ENCODE measurements at regions not wholly inside any gene's neighbourhood (a gene's known extent, or its start where the extent isn't known, plus 50 kb on each side); places are given as distances from the start of the nearest gene placed in this dataset.

GRCh38 chr3:72421126-72421525 is 427.1 kb downstream of the SHQ1 start:
- H3K36me3 ChIP-seq (ENCODE audit: control insufficient read depth in 2 of 2, extremely low read depth in 1 of 2, insufficient read depth in 2 of 2, low read length in 2 of 2), result no peaks in the 10 kb centered on the region
- H3K9me3 ChIP-seq (replicated peaks; ENCODE audit: control insufficient read depth, insufficient read depth, low read length), result no peaks in the 10 kb centered on the region
- H3K4me2 ChIP-seq (ENCODE audit: insufficient read depth, low read length), result no peak overlapping the region
- intact Hi-C loops (cut with micrococcal nuclease), result no loop called here
- peaks cover 59% of the 10 kb centered on the region for H3K79me2 ChIP-seq (ENCODE audit: control insufficient read depth, insufficient read depth, low read length)
- H3K4me1 ChIP-seq (ENCODE audit: control insufficient read depth, extremely low read depth, insufficient read depth, low read length), result peaks cover 17% of the 10 kb centered on the region
- CTCF ChIA-PET, result interaction anchor here (1.2 kb wide), 1 partner anchor 12 kb away, joined by 3 read pairs; no protein-coding TSS in a partner anchor
- no peak overlapping the region for H3K9ac ChIP-seq (replicated peaks; ENCODE audit: extremely low read depth, insufficient read depth, low read length)
- no peak for DNase-seq (ENCODE audit: low read depth, low spot score)
- peaks cover 13% of the 10 kb centered on the region for H4K20me1 ChIP-seq (replicated peaks; ENCODE audit: control insufficient read depth, extremely low read depth, insufficient read depth, low read length)
- TF ChIP-seq POLR2AphosphoS5 (IDR thresholded peaks at IDR 0.05; ENCODE audit: insufficient read depth, low read depth, low read length) (no peak), EZH2 (IDR thresholded peaks at IDR 0.05; ENCODE audit: borderline replicate concordance, low read depth, low read length, severe bottlenecking) (no peak)
- BruUV-seq (replicated peaks), result no TSS peak
- no peaks in the 10 kb centered on the region for H3K27me3 ChIP-seq (ENCODE audit: control insufficient read depth in 2 of 2, insufficient read depth in 2 of 2, low read length in 2 of 2)
- FAIRE-seq, result no peak
- no peak overlapping the region for H2AFZ ChIP-seq (ENCODE audit: low read depth, low read length)
- dilution Hi-C loops (cut with MboI; ENCODE audit: extremely low pct_ligation_motif_present, low sequenced_read_pairs), result no loop called here
- no peak overlapping the region for H3K4me3 ChIP-seq (replicated peaks in 1 of 3; ENCODE audit: insufficient read depth in 1 of 3, low read depth in 1 of 3, low read length in 3 of 3)
- no peaks in the 10 kb centered on the region for H3K9me1 ChIP-seq (replicated peaks; ENCODE audit: control insufficient read depth, extremely low read depth, insufficient read depth, low read length)
- no peak overlapping the region for H3K27ac ChIP-seq (ENCODE audit: insufficient read depth, low read depth, low read length)
- POLR2A ChIA-PET, result no interaction called here

- CTCF ChIA-PET, result interaction anchor here (1.0 to 2.1 kb wide), 8 partner anchors 9 to 432 kb away, joined by 3 to 5 read pairs (median 4); no protein-coding TSS in a partner anchor
- FAIRE-seq, result no peak
- TF ChIP-seq MAX (IDR thresholded peaks at IDR 0.05; ENCODE audit: insufficient read depth, insufficient read length) (no peak), GATA2 (IDR thresholded peaks at IDR 0.05; ENCODE audit: insufficient read depth, insufficient read length, low read depth, low read length) (no peak), CTCF (IDR thresholded peaks at IDR 0.05; ENCODE audit: extremely low read depth in 1 of 2, insufficient read depth in 1 of 2, low read depth in 1 of 2, low read length in 2 of 2) (peak; percentile 13 to 28)
- BruUV-seq (replicated peaks), result no TSS peak
- Histone ChIP-seq H3K4me1 (ENCODE audit: control insufficient read depth, extremely low read depth, insufficient read depth, low read length) (peaks cover 17% of the 10 kb centered on the region), H3K9me3 (replicated peaks; ENCODE audit: control insufficient read depth, insufficient read depth, low read length) (no peaks in the 10 kb centered on the region), H3K27ac (ENCODE audit: insufficient read depth, low read depth, low read length) (no peak overlapping the region), H3K79me2 (ENCODE audit: control insufficient read depth, insufficient read depth, low read length) (peaks cover 57% of the 10 kb centered on the region), H3K9ac (replicated peaks; ENCODE audit: extremely low read depth, insufficient read depth, low read length) (no peak overlapping the region), H3K4me2 (ENCODE audit: insufficient read depth, low read length) (peak overlapping the region; percentile 79), H4K20me1 (replicated peaks; ENCODE audit: control insufficient read depth, extremely low read depth, insufficient read depth, low read length) (peaks cover 9% of the 10 kb centered on the region), H3K27me3 (ENCODE audit: control insufficient read depth in 2 of 2, insufficient read depth in 2 of 2, low read length in 2 of 2) (no peaks in the 10 kb centered on the region), H3K36me3 (ENCODE audit: control insufficient read depth in 2 of 2, extremely low read depth in 1 of 2, insufficient read depth in 2 of 2, low read length in 2 of 2) (no peaks in the 10 kb centered on the region), H3K9me1 (replicated peaks; ENCODE audit: control insufficient read depth, extremely low read depth, insufficient read depth, low read length) (no peaks in the 10 kb centered on the region), H2AFZ (ENCODE audit: low read depth, low read length) (no peak overlapping the region), H3K4me3 (replicated peaks in 1 of 3; ENCODE audit: insufficient read depth in 1 of 3, low read depth in 1 of 3, low read length in 3 of 3) (no peak overlapping the region)
- dilution Hi-C loops (cut with MboI; ENCODE audit: extremely low pct_ligation_motif_present, low sequenced_read_pairs), result no loop called here
- peak; percentile 41 for DNase-seq (ENCODE audit: low read depth, low spot score)
- intact Hi-C loops (cut with micrococcal nuclease), result no loop called here
- POLR2A ChIA-PET, result no interaction called here
Measured at GRCh38 chr3:72418856-72419255, 429.4 kb downstream of the SHQ1 start.

Measured in endothelial cell of umbilical vein (primary cell).